OCI-LY7 (cell line): ENCODE measurements at regions not wholly inside any gene's neighbourhood (a gene's known extent, or its start where the extent isn't known, plus 50 kb on each side); places are given as distances from the start of the nearest gene placed in this dataset.

Experiments
- BruUV-seq: library from RNA; stranded (reverse); fragments of 400-500 nt; replicated peaks from 2 replicates; lab custom pipeline; 2021; lab: Mats Ljungman, UMichigan
- CTCF ChIA-PET: fragments of 300-600 bp; sonication (Branson Sonifier 250); formaldehyde crosslinking; loops from one replicate; lab custom pipeline; 2022; ENCODE audit warnings: antibody characterized with exemption; ENCODE audit not compliant: unreplicated experiment; lab: Charles Lee
- POLR2A ChIA-PET: fragments of 300-600 bp; sonication (Branson Sonifier 250); formaldehyde crosslinking; loops from one replicate; lab custom pipeline; 2022; ENCODE audit warnings: antibody characterized with exemption; lab: Charles Lee
- DNase-seq: peaks from one replicate; pipeline ENCODE4 v3.0.0-alpha.2; 2015; ENCODE audit warnings: low spot score
- H2AFZ ChIP-seq: fragments of 200-600 bp; sonication (generic), shearing (Covaris generic); 2 replicates; pipeline ENCODE4 v1.6.1; 2014; ENCODE audit warnings: mild to moderate bottlenecking, antibody characterized with exemption, low read length, moderate library complexity
- H3K27ac ChIP-seq: fragments of 200-600 bp; sonication (generic); 2 replicates; pipeline ENCODE4 v1.5.1; 2014; ENCODE audit warnings: mixed run types, low read depth, mild to moderate bottlenecking, moderate library complexity, low read length, inconsistent platforms; ENCODE audit not compliant: poor library complexity, severe bottlenecking
- H3K36me3 ChIP-seq: fragments of 200-600 bp; sonication (generic); 2 replicates; pipeline ENCODE4 v1.6.1; 2014; ENCODE audit warnings: mild to moderate bottlenecking, antibody characterized with exemption, low read length, moderate library complexity, mixed read lengths; ENCODE audit not compliant: insufficient read depth
- H3K4me1 ChIP-seq: fragments of 200-600 bp; sonication (generic); 2 replicates; pipeline ENCODE4 v1.5.1; 2014; ENCODE audit warnings: mild to moderate bottlenecking, low read length; ENCODE audit not compliant: insufficient read depth, poor library complexity, severe bottlenecking
- H3K4me2 ChIP-seq: fragments of 200-600 bp; sonication (generic); 2 replicates; pipeline ENCODE4 v1.6.1; 2014; ENCODE audit warnings: mild to moderate bottlenecking, low read length
- H3K4me3 ChIP-seq: fragments of 200-600 bp; sonication (generic); 2 replicates; pipeline ENCODE4 v1.5.1; 2014; ENCODE audit warnings: mild to moderate bottlenecking, low read depth, low read length; ENCODE audit not compliant: poor library complexity, severe bottlenecking
- H3K79me2 ChIP-seq: fragments of 200-600 bp; sonication (generic); 2 replicates; pipeline ENCODE4 v1.6.1; 2016; ENCODE audit warnings: low read depth, mild to moderate bottlenecking, low read length, moderate library complexity, mixed read lengths; ENCODE audit not compliant: insufficient read depth
- H3K9me2 ChIP-seq: fragments of 200-600 bp; sonication (generic); 2 replicates; pipeline ENCODE4 v1.6.1; 2016; ENCODE audit warnings: mild to moderate bottlenecking, low read length, mixed read lengths; ENCODE audit not compliant: insufficient read depth
- H3K9me3 ChIP-seq: fragments of 200-600 bp; sonication (generic); 2 replicates; pipeline ENCODE4 v1.6.1; 2014; ENCODE audit warnings: mild to moderate bottlenecking, mixed run types, low read length, mixed read lengths
- H4K20me1 ChIP-seq: fragments of 200-600 bp; sonication (generic); 2 replicates; pipeline ENCODE4 v1.6.1; 2014; ENCODE audit warnings: mild to moderate bottlenecking, antibody characterized with exemption, low read length, moderate library complexity, mixed read lengths; ENCODE audit not compliant: insufficient read depth
- EZH2phosphoT487 ChIP-seq: fragments of 200-600 bp; sonication (generic); IDR thresholded peaks from 2 replicates; pipeline ENCODE4 v1.6.1; 2018; ENCODE audit warnings: low read depth, borderline replicate concordance, mild to moderate bottlenecking, mixed run types, antibody characterized with exemption, low read length, moderate library complexity, mixed read lengths
- intact Hi-C: fragments of 100-400 bp; cut with micrococcal nuclease; formaldehyde crosslinking; loops from one replicate; pipeline ENCODE4 v1.10.0; 2022; ENCODE audit not compliant: unreplicated experiment
- TF ChIP-seq, protein P1 (sequence below): fragments of 200-600 bp; sonication (generic); conservative IDR thresholded peaks from 2 replicates; pipeline ENCODE4 v1.5.1; 2014; ENCODE audit warnings: mild to moderate bottlenecking, antibody characterized with exemption, low read length, moderate library complexity, mixed read lengths

DNA sequence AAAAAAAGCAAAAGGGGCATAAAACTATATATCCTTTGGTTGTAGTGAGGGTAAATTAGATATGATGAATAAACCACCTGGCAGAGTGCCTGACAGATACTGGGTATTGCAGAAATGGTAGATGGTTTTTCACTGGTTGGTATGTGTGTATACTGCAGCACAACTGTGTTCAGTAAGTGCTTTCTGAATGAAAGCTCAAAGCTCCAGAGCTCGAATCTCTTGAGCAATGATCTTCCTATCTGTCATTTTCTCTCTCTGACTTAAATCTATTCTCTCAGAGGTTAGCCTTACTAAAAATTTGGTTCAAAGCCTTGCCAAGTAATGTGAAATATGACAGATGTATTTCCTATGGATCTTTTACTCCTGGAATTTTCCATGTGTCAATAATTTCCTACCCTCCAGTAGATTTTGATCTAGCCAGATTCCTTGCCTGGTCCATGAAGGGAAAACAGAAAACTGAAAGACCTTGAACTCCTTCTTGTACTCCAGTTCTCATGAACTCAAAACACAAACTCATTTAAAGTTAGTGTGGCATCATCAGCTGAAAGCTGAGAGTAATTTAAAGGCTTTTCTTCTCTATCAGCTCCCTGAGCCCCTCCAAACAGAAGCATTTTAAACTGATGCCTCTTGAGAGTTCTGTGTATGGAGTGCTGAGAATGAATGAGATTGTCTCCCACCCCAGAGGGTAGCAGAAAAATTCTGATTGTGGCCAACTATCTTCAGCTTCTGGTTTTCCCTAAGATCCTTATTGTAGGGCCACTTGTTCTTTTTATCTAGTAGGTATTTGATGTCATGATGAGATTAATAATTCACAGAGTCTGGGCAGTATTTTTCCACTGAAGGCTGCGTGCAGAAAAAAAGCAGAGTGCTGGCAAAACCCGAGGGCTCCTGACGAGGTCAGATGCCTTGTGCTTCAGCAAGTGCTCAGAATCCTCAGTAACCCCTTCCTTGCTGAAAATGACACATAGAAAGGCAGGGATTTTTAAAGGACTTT lies 363.4 kb upstream of the BOD1L1 start:
- Histone ChIP-seq H2AFZ (no peak overlapping the region), H3K79me2 (no peaks in the 10 kb centered on the region), H3K4me1 (no peaks in the 10 kb centered on the region), H3K9me2 (no peaks in the 10 kb centered on the region), H3K9me3 (no peaks in the 10 kb centered on the region), H3K36me3 (no peaks in the 10 kb centered on the region), H3K4me2 (no peak overlapping the region), H3K27ac (no peak overlapping the region), H4K20me1 (no peaks in the 10 kb centered on the region), H3K4me3 (no peak overlapping the region)
- intact Hi-C loops, result no loop called here
- TF ChIP-seq, protein P1, sequence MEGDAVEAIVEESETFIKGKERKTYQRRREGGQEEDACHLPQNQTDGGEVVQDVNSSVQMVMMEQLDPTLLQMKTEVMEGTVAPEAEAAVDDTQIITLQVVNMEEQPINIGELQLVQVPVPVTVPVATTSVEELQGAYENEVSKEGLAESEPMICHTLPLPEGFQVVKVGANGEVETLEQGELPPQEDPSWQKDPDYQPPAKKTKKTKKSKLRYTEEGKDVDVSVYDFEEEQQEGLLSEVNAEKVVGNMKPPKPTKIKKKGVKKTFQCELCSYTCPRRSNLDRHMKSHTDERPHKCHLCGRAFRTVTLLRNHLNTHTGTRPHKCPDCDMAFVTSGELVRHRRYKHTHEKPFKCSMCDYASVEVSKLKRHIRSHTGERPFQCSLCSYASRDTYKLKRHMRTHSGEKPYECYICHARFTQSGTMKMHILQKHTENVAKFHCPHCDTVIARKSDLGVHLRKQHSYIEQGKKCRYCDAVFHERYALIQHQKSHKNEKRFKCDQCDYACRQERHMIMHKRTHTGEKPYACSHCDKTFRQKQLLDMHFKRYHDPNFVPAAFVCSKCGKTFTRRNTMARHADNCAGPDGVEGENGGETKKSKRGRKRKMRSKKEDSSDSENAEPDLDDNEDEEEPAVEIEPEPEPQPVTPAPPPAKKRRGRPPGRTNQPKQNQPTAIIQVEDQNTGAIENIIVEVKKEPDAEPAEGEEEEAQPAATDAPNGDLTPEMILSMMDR, result no peak
- ChIA-PET CTCF (no interaction called here), POLR2A (interaction anchor here (0.5 to 0.6 kb wide), 3 partner anchors 83 to 1225 kb away, joined by 3 to 5 read pairs (median 3); no protein-coding TSS in a partner anchor)
- DNase-seq, result no peak
- no TSS peak for BruUV-seq

DNA sequence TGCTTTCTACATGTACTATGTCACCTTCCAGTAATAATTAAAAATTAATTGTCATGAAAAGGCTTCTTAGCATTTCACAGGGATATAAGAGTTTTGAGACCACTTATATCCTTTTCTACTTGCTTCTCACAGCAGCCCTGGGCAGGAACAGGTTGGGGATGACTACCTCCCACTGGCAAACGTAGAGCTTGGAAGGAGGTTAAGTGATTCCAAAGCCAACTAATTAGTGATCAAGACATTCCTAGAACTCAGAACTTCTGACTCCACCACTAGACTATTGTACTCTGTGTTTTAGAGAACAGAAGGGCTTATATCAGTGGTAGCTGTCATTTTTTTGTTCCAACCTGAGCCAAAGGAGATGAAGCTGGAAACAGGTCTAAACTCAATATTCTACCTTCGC lies 364.5 kb upstream of the BOD1L1 start:
- POLR2A ChIA-PET, result no interaction called here
- no peaks in the 10 kb centered on the region for H3K4me1 ChIP-seq
- DNase-seq, result no peak
- no peaks in the 10 kb centered on the region for H4K20me1 ChIP-seq
- H2AFZ ChIP-seq, result no peak overlapping the region
- H3K9me2 ChIP-seq, result no peaks in the 10 kb centered on the region
- H3K4me2 ChIP-seq, result no peak overlapping the region
- BruUV-seq, result no TSS peak
- no peak overlapping the region for H3K27ac ChIP-seq
- TF ChIP-seq EZH2phosphoT487, result no peak
- TF ChIP-seq, protein P1, result no peak
- no peaks in the 10 kb centered on the region for H3K36me3 ChIP-seq
- H3K4me3 ChIP-seq, result no peak overlapping the region
- intact Hi-C loops, result no loop called here
- H3K9me3 ChIP-seq, result no peaks in the 10 kb centered on the region
- CTCF ChIA-PET, result no interaction called here
- no peaks in the 10 kb centered on the region for H3K79me2 ChIP-seq

DNA sequence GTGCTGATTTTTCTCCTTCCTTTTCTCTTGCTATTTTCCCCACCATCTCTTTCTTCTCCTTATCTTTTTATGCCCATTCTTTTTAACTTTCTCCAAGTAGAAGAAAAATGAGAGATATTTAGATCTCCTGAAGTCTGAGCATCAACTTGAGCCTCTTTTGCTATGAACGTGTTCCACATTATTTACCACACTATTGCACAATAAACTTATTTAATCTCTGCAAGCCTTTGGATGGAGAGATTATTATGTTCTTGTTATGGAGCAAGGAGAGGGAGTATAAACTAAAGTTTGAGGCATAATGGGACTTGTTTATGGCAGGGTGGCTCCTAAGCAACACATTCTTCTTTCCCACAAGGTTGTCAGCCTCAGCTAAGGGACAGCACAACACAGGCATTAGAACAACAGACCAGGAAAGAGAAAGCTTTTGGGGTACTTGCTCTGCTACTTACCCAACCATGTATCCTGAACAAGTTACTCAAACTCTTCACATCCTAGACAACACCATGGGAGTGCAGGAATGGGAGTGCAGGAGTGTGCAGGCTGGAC lies 365.5 kb upstream of the BOD1L1 start:
- TF ChIP-seq, protein P1, result no peak
- no peak for TF ChIP-seq EZH2phosphoT487
- intact Hi-C loops, result no loop called here
- no peaks in the 10 kb centered on the region for H4K20me1 ChIP-seq
- H3K79me2 ChIP-seq, result no peaks in the 10 kb centered on the region
- H3K4me2 ChIP-seq, result no peak overlapping the region
- H3K9me2 ChIP-seq, result no peaks in the 10 kb centered on the region
- no peak for DNase-seq
- H3K4me1 ChIP-seq, result no peaks in the 10 kb centered on the region
- BruUV-seq, result no TSS peak
- H2AFZ ChIP-seq, result no peak overlapping the region
- H3K4me3 ChIP-seq, result no peak overlapping the region
- H3K36me3 ChIP-seq, result no peaks in the 10 kb centered on the region
- H3K27ac ChIP-seq, result no peak overlapping the region
- POLR2A ChIA-PET, result no interaction called here
- CTCF ChIA-PET, result no interaction called here
- no peaks in the 10 kb centered on the region for H3K9me3 ChIP-seq
